ENCODE measurements at regions not wholly inside any gene's neighbourhood (a gene's known extent, or its start where the extent isn't known, plus 50 kb on each side); places are given as distances from the start of the nearest gene placed in this dataset.

DNA sequence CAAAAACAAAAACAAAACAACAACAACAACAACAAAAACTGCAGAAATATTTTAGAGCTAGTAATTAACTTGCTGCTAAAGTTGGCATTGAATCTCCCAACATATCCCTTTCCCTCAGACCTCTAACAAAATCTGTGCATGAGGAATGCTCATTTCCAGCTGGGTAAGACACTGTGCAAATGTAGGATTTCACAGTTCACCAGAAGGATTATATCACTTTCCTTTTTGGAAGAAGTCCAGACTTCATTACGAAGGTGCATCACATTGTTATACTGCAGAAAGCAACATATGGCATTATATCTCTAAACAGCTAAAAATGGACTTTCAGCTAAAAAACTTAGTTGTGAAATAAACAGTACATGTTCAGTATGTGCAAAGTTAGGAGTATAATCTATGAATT lies 341.8 kb downstream of the FSCB start:
- no peak for FAIRE-seq
- DNase-seq (ENCODE audit: extremely low spot score, insufficient read length, low read depth) = no peak

DNA sequence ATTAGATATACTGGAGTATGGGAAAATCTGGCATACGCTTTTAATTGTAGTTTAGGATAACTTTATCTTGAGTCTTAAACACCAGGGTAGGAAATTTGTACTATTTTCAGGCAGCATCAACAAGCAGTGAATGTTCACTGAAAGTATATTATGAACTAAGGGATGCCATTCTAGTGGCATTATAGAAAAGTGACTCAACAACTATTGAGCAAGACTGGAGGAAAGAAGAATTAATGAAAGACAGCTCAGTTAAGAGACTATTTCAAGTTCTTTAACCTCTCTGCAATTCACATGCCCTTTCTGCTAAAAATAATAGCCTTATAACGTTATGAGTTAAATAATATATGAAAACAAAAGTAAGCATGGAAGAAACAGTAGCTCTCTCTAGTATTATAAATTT lies 343.1 kb downstream of the FSCB start:
- no peak for DNase-seq (ENCODE audit: extremely low spot score, insufficient read length, low read depth)
- FAIRE-seq = no peak

DNA sequence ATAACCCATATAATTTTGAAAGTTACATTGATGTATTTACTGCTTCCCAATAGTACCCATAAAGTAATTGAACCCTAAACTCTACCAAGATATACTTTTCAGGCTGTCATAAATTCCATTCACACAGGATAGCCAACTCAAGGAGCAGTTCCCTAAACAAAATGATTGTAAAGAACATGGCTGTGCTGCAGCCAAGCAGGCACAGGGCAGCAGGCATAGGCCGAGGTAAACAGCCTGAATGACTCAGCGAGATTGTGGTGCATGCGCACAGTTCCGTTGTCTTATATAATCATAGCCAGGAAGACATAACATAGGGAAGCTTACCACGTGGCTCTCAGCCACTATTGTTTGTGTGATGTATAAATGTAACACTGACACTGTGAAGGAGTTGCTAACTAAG lies 344.9 kb downstream of the FSCB start:
- FAIRE-seq = no peak
- no peak for DNase-seq (ENCODE audit: extremely low spot score, insufficient read length, low read depth)

DNA sequence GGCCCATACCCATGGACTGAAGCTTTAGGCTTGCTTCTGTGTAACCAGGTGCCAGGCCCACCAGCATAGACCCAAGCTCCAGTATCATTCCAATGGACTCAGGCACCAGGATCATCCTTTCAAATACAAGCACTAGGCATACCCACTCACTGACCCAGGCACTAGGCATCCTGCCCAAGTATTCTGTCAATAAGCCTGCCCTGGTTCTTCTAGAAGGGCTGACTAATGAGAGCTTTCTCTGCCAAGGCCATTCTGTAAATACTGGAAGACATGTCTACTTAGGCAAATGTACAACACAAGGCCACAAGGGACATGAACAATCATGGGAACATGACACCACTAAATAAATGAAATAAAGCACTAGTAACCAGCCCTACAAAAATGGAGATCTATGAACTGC lies 352.2 kb downstream of the FSCB start:
- DNase-seq (ENCODE audit: extremely low spot score, insufficient read length, low read depth) (no peak), FAIRE-seq (no peak)

DNA sequence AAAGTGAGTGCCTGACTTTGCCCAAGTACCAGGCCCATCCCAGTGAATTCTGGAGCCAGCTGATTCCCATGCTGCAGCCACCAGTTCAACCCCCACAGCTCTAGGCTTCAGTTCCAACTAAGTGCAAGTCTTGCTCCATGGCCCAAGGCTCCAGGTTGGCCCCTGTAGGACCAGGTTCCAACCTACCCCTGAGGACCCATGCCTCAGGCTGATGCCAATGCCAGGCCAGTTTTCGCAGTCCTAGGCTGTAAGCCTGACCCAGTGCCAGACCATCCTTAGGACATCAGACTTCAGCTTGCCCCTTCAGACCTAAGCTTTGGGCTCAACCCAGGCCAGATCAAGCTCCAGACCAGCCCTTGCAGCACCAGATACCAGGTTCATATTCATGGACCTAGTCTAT lies 352.6 kb downstream of the FSCB start:
- DNase-seq (ENCODE audit: extremely low spot score, insufficient read length, low read depth) (no peak), FAIRE-seq (no peak)

GRCh38 chr14:44151130-44151820 lies 355.8 kb downstream of the FSCB start:
- no peak for DNase-seq (ENCODE audit: extremely low spot score, insufficient read length, low read depth)
- peak; percentile 15 for FAIRE-seq

DNA sequence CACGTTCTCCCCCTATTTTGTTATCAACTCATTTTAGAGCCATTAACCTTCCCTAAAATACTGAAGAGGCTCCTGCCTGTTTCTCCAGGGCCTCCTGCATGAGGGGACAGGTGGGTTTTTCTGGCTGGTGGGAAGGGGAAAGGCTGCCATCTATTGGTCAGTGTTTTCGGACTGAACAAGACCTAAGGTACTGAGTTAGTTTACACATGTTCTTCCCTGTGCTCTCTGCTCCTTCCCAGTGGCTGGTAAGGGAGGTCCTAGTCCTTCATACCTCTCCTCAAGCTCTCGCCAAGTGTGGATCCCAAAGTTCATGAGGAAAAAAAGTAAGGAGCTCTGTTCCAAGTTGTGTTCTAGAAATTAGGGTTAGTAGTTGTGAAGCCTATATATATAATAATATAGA lies 357.5 kb downstream of the FSCB start:
- DNase-seq (ENCODE audit: extremely low spot score, insufficient read length, low read depth) = no peak
- FAIRE-seq = peak; percentile 46

GRCh38 chr14:44142006-44142405 lies 365.1 kb downstream of the FSCB start:
- DNase-seq (ENCODE audit: extremely low spot score, insufficient read length, low read depth) (no peak), FAIRE-seq (no peak)

- FAIRE-seq (no peak), DNase-seq (ENCODE audit: extremely low spot score, insufficient read length, low read depth) (no peak)
These were observed 371.1 kb downstream of the FSCB start for GRCh38 chr14:44135972-44136371.

DNA sequence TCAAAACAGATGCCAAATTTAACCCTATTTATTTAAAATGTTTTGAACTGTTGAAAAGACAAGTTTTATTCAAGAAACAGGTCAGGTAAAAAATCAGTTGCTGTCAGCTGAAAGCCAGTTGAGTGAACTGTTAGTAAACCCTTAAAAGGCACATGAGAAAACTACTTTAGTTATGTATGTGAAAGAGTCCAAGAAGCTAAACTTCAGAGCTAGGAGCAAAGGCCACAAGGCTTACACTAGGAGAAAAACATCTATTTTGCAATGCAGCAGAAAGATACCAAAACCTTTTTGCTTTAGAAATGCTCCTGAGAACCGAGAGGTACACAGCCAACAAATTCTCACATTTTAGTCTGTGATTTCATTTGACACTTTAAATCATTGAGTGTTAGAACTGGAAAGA lies 375.2 kb downstream of the FSCB start:
- FAIRE-seq = no peak

GRCh38 chr14:44113769-44114730 lies 393.0 kb downstream of the FSCB start:
- FAIRE-seq (peak; percentile 29), DNase-seq (ENCODE audit: extremely low spot score, insufficient read length, low read depth) (no peak)

More for the DNA sequence above, 375.2 kb downstream of the FSCB start:
- DNase-seq (ENCODE audit: extremely low spot score, insufficient read length, low read depth) = no peak

GRCh38 chr14:44112774-44113460 lies 394.2 kb downstream of the FSCB start:
- FAIRE-seq = no peak
- DNase-seq (ENCODE audit: extremely low spot score, insufficient read length, low read depth) = no peak

GRCh38 chr14:44109036-44109435 lies 398.0 kb downstream of the FSCB start:
- DNase-seq (ENCODE audit: extremely low spot score, insufficient read length, low read depth) = no peak
- no peak for FAIRE-seq

- FAIRE-seq = no peak
- no peak for DNase-seq (ENCODE audit: extremely low spot score, insufficient read length, low read depth)
These were observed 398.5 kb downstream of the FSCB start for GRCh38 chr14:44108601-44109000.

DNA sequence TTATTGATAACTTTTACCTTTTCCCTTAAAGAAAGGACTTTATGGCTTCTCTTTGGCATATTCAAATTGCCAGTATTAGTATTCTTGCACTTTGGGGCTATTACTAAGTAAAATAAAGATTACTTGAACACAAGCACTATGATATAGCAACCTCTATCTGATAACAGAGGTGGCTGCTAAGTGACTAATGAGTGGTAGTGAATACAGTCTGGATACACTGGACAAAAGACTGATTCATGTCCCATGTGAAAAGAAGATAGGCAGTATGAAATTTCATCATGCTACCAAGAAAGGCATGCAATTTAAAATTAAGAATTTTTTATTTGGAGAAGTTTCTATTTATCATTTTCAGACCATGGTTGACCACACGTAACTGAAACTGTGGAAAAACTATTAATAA lies 399.9 kb downstream of the FSCB start:
- no peak for FAIRE-seq

DNA sequence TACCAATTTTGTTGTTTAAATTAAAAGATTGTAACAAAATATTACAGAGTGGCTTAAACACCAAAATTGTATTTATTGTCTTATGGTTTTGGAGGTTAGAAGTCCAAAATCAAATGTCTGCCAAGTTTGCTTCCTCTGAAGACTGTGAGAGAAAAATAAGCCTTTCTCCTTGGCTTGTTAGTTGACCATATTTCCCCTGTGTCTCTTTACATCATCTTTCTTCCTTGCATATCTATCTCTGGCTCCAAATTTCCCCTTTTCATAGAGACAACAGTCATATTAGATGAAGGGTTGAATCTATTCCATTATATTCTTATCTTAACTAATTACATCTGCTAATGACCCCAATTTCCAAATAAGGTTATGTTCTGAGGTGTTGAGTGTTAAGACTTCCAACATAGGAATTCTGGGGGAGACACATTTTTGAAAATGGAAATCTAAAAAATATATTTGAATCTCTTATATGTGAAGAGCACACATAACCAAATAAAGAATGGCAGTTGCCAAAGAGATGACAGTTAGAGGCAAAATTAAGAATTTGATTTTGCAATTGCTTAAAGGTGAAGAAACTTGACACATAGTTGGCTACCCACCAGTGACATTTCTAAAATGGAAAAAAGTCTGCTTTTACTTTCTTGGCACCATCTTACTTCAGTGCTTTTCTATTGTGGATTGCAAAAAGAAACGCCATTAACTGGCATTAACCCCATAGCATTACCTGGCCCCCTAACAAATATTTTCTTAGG lies 407.2 kb downstream of the FSCB start:
- FAIRE-seq (no peak), DNase-seq (ENCODE audit: extremely low spot score, insufficient read length, low read depth) (no peak)

More for the DNA sequence above, 399.9 kb downstream of the FSCB start:
- no peak for DNase-seq (ENCODE audit: extremely low spot score, insufficient read length, low read depth)

GRCh38 chr14:44081146-44081545 lies 425.9 kb downstream of the FSCB start:
- FAIRE-seq = no peak
- no peak for DNase-seq (ENCODE audit: extremely low spot score, insufficient read length, low read depth)

GRCh38 chr14:44070046-44070445 lies 437.0 kb downstream of the FSCB start:
- FAIRE-seq (no peak), DNase-seq (ENCODE audit: extremely low spot score, insufficient read length, low read depth) (no peak)

GRCh38 chr14:44053422-44053821 lies 453.7 kb downstream of the FSCB start:
- FAIRE-seq (no peak), DNase-seq (ENCODE audit: extremely low spot score, insufficient read length, low read depth) (no peak)

DNA sequence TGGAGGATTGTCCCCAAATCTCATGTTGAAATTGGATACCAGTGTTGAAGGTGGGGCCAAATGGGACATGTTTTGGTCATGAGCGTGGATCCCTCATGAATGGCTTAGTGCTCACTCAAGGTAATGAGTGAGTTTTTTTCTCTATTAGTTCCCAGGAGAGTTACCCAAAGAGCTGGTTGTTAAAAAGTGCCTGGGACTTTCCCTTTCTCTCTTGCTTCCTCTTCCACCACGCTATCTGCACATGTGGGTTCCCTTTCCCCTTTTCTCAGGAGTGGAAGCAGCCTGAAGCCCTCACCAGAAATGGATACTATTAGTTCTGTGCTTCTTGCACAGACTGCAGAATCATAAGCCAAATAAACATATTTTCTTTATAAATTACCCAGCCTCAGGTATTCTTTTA lies 465.4 kb downstream of the FSCB start:
- DNase-seq (ENCODE audit: extremely low spot score, insufficient read length, low read depth) (no peak), FAIRE-seq (no peak)

Data from GM18507 (cell line).